ENCODE measurements at regions not wholly inside any gene's neighbourhood (a gene's known extent, or its start where the extent isn't known, plus 50 kb on each side); places are given as distances from the start of the nearest gene placed in this dataset.
"Not testable (repeated sequence)": the region's sequence is repeated elsewhere in the genome, so short reads cannot be mapped to it uniquely, and the experiment has no call there.

DNA sequence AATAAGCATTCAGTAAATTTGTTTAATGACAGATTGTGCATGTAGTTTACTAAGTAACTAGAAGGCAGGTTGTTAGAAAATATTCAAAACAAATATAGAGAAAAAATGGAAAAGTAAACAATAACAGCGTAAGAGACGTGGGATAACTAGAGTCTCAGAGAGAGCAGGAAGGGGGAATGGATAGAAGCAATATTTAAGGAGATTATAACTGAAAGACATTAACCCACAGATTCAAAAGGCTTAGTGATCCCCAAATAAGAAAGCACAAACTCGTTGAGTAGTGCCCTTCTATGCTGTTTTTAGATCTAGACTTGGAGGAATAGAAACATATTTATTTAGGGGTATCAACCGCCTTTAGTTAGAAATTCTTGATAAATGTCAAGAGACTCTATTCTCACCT lies 169.7 kb upstream of the RGS6 start:
- DNase-seq: no peak

- no peak for DNase-seq
Measured at GRCh38 chr14:71764701-71765382, 167.4 kb upstream of the RGS6 start.

- no peak for DNase-seq
Measured at GRCh38 chr14:71765505-71765904, 166.7 kb upstream of the RGS6 start.

GRCh38 chr14:71770431-71770830 lies 161.8 kb upstream of the RGS6 start:
- DNase-seq: no peak

- not testable (repeated sequence) for DNase-seq
Measured at GRCh38 chr14:71771421-71771820, 160.8 kb upstream of the RGS6 start.

- not testable (repeated sequence) for DNase-seq
Measured at GRCh38 chr14:71771996-71772395, 160.2 kb upstream of the RGS6 start.

DNA sequence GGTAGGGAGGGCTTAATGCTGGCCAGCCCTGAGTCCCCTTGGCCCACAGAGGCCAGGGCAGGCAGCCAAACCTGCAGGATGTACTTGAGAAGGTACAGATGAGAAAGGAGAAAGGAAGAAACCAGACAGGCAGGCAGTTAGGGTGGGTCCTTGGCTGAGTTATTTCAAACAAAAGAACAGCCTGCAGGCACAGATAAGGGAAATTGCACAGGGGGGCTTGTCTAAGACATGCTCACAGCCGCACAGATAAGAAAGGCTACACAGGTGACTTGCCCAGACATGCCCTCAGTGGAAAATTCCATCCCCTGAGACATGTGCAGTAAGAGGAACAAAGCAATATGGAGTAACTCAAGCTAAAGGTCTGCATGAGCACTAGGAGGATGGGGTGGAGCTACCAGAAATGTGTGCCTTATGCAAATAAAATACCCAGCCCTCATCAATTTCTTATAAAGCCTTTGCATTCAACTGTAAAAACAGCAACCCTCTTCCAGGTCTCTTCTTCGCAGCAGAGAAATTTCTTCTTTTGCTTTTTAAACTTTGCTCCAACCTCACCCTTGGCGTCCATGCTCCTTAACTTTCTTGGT lies 158.2 kb upstream of the RGS6 start:
- no peak for DNase-seq

DNA sequence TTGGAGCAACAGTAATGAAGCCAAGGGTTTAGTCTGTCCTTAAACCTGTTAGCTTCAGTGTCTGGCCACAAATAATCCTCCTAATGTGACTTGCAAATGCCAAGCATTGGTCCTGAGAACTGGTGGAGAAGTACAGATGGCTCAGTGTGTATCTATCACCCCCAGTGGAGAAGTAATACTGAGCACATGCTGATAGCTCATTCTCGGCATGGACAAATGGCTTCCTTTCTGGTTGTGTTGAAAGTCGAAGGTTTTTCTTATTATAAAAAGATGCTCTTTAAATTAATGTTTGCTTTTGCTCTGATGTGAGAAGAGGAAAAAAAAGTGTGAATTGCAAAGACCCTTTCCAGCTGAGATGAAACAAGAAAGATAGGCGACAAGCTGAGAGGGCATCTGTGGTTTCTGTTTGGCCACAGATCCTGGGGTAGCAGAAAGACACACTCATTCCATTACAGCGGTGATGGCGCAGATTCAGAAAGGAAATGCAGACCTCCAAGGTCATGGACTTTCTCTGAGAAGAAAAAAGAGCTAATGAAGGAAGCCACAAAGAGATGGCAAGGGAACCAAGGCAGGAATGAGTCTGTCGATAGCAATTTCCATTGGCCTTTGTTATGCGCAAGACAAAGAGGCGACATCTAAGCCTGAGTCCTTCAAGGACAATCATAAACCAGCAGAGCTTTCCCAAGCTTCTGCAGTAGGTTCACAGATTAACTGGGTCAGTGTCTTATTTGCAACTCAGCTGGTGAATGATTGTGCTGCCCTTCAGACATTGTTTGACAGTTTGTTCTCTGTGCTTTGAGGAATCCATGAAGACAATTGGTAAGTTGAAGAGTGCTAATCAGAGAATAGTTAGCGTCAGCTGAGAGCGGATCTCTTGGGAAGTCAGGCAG lies 155.5 kb upstream of the RGS6 start:
- DNase-seq: no peak

DNA sequence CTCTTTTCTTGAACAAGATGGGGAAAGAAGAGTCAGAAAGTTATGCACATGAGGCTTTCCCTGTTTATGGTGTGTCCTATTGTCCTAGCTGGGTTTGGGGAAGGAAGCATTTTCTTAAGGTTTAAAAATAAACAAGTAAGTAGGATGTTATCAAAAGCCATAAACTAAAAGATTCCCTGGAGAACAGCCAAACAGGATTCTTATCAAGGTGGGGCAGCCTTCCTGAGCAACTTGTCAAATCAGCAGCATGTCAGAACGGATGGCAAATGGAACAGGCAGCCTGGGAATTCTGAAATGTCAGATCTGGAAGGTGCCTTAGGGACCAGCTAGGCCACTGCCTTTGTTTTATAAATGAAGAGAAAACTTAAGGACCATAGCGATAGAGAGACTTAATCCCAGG lies 152.2 kb upstream of the RGS6 start:
- DNase-seq: no peak

DNA sequence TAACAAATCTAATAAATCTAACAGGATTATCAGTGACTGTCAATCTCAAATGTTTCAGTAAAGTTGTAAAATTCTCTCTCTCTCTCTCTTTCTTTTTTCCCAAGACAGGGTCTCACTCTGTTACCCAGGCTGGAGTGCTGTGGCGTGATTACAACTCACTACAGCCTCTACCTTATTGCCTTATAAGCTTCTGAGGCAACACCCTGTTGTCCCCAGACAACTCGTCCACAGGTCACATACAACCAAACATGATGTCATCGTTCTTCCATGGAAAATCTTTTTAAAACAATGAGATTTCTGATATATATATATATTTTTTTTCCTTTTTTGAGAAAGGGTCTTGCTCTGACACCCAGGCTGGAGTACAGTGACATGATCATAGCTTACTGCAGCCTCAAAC lies 151.4 kb upstream of the RGS6 start:
- DNase-seq: no peak

DNA sequence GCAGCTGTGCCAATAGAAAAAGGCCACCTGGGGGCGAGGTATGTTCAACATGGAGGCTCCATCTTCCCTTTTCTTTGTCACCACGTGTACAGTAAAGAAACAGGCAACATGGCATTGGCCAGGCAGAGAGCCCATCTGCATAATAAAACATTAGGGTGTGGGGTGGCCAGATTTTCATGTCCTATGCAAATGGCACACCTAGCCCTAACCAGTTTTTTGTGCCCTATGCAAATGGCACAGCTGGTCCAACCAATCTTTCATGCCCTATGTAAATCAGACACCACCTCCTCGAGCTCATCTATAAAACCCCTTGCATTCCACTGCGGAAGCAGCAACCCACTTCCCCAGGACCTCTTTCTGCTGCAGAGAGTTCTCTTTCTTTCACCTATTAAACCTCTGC lies 149.1 kb upstream of the RGS6 start:
- DNase-seq: peak; percentile 15

DNA sequence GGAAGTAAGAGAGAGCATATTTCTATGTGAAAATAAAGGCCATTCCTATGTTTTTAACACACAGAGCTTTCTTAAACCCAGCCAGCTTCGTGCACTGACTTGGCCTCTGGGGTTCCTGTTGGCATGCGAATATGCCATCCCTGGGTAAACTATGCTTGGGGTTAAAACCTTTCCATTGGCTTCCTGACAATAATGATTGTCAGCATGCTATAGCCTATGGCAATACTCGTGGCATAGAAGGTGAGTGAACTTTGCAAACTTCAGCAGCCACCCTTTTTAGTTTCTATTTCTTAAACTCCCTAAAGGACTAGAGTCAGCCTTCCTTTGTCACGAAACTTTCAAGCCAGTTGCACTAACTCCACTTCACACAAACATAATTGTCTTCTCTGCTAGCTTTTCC lies 148.4 kb upstream of the RGS6 start:
- DNase-seq: no peak

DNA sequence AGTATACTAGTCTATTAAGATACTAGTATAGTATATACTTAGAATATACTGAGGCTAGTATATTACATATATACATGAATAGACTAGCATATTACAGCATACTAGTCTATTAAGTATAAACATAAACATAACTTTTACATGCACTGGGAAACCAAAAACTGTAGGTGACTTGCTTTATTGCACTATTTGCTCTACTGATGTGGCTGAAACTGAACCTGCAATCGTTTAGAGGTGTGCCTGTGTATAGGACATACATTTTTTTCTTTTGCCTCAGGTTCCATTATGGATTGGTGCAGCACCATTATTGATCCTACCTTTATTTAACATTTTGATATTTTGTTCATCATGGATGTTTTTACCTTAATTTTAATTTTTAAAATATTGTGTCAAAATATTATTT lies 143.2 kb upstream of the RGS6 start:
- no peak for DNase-seq

DNA sequence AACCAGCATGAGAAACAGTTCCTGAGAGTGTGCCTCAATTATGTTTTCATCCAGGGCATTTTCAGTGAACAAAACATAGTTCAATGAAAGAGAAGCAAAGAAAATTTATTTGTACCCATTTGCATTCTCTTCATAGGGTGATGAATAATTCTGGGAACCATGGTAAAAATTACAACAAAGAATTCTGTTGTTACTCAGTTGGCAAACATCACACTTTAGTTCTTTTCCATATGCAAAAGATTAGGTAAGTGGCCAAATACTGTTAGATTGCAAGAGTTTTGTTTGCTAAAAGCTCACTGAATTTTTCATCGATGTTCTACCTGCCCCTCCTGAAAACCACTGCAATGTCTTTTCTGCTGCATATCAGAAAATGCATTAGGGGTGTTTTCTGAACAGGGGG lies 132.4 kb upstream of the RGS6 start:
- no peak for DNase-seq

DNA sequence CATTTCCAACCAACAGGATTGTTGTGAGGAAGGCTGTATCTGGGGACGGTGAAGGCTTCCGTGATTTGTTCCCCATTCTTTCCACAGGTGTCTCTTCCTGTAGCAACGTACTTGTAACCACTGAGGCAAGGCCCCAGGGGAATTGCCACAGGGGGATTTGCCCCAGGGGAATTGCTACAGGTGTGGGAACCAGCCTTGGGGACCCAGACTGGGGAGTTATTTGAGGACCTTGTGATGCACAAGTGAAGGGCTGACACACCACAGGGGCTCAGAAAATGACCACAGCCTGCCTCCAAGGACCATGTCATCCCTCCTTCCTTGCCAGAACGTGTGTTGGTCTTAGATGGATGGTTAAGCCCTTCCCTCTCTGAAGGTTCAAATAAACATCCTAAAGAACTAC lies 131.4 kb upstream of the RGS6 start:
- DNase-seq: no peak

- DNase-seq: no peak
Measured at GRCh38 chr14:71803539-71804260, 128.5 kb upstream of the RGS6 start.

GRCh38 chr14:71804992-71805391 lies 127.2 kb upstream of the RGS6 start:
- no peak for DNase-seq

DNA sequence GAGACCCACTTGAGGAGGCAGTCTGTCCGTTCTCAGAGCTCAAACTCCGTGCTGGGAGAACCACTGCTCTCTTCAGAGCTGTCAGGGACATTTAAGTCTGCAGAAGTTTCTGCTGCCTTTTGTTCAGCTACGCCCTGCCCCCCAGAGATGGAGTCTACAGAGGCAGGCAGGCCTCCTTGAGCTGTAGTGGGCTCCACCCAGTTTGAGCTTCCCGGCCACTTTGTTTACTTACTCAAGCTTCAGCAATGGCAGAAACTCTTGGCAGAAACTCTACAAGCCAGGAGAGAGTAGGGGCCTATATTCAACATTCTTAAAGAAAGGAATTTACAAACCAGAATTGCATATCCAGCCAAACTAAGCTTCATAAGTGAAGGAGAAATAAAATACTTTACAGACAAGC lies 125.2 kb upstream of the RGS6 start:
- not testable (repeated sequence) for DNase-seq

DNA sequence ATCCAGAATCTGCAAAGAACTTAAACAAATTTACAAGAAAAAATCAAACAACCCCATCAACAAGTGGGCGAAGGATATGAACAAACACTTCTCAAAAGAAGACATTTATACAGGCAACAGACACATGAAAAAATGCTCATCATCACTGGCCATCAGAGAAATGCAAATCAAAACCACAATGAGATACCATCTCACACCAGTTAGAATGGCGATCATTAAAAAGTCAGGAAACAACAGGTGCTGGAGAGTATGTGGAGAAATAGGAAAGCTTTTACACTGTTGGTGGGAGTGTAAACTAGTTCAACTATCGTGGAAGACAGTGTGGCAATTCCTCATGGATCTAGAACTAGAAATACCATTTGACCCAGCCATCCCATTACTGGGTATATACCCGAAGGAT lies 121.4 kb upstream of the RGS6 start:
- DNase-seq: not testable (repeated sequence)

- DNase-seq: no peak
Measured at GRCh38 chr14:71812693-71813092, 119.5 kb upstream of the RGS6 start.

DNA sequence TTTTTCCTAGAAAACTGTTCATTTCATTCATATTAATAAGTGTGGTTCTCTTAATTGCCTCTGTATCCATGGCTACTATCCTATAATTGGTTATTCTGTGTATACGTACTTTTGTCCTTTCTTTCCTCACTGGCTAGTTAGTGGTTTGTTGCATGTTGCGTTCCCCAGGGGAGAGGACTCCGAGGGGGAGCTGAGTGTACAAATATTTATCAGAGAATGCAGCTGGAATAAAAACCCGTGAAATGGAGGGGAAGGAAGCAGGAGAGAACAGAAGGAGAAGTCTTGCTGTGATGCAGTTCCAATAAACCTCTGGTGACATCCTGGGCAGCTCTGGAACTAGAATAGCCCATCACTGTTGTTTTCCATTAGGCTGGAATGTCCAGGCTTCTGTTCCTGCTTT lies 117.1 kb upstream of the RGS6 start:
- DNase-seq: peak; percentile 3

DNA sequence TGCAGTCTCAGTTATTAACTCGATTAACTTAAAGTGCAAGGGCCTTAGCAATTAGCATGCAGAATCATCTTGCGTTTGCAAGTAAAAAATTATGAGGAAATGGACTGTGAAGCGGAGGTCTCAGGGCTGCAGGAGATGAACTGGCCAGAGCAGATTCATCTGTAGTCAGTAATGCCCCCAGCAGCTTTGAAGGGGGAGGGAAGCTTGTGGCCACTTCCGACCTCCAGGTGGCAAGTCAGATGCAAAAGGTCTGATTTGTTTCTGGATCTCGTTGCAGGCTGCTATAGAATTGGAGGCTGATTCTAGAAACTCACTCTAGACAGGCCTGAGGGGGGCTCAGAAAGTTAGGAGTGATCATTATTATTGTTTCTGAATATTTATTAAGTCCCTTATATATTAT lies 107.4 kb upstream of the RGS6 start:
- DNase-seq: no peak

GRCh38 chr14:71833476-71833875 lies 98.8 kb upstream of the RGS6 start:
- DNase-seq: peak; percentile 5
